IMR-90 (cell line): ENCODE measurements at regions not wholly inside any gene's neighbourhood (a gene's known extent, or its start where the extent isn't known, plus 50 kb on each side); places are given as distances from the start of the nearest gene placed in this dataset.

ENCODE experiments used
- BHLHE40 ChIP-seq: fragments of 150-350 bp; IDR thresholded peaks from 2 replicates; pipeline ENCODE4 v1.6.1; 2016; ENCODE audit warnings: mild to moderate bottlenecking, low read depth, low read length
- CEBPB ChIP-seq: IDR thresholded peaks from 2 replicates; pipeline ENCODE4 v1.6.1; 2012; ENCODE audit warnings: low read depth, low read length, improper control_type of control experiment
- NFE2L2 ChIP-seq: fragments of 150-350 bp; IDR thresholded peaks from 2 replicates; pipeline ENCODE4 v1.6.1; 2016; ENCODE audit warnings: low read depth, mild to moderate bottlenecking, low read length
- POLR2A ChIP-seq: IDR thresholded peaks from 2 replicates; pipeline ENCODE4 v1.6.1; 2012; ENCODE audit warnings: mild to moderate bottlenecking, low read depth, low read length
- SMC3 ChIP-seq: fragments of 150-350 bp; IDR thresholded peaks from 2 replicates; pipeline ENCODE4 v1.6.1; 2016; ENCODE audit warnings: low read depth, mild to moderate bottlenecking, antibody characterized with exemption, low read length, moderate library complexity
- TF ChIP-seq, protein P1 (sequence below): fragments of 150-350 bp; IDR thresholded peaks from 2 replicates; pipeline ENCODE4 v1.6.1; 2017; ENCODE audit warnings: mild to moderate bottlenecking, antibody characterized with exemption, low read length, low read depth
- TF ChIP-seq, protein P2 (sequence below): conservative IDR thresholded peaks from 2 replicates; pipeline ENCODE4 v1.5.1; 2012; ENCODE audit warnings: mild to moderate bottlenecking, low read depth, low read length, improper control_type of control experiment

- TF ChIP-seq, protein P1, sequence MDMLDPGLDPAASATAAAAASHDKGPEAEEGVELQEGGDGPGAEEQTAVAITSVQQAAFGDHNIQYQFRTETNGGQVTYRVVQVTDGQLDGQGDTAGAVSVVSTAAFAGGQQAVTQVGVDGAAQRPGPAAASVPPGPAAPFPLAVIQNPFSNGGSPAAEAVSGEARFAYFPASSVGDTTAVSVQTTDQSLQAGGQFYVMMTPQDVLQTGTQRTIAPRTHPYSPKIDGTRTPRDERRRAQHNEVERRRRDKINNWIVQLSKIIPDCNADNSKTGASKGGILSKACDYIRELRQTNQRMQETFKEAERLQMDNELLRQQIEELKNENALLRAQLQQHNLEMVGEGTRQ = no peak
- no peak for TF ChIP-seq POLR2A
- TF ChIP-seq, protein P2, sequence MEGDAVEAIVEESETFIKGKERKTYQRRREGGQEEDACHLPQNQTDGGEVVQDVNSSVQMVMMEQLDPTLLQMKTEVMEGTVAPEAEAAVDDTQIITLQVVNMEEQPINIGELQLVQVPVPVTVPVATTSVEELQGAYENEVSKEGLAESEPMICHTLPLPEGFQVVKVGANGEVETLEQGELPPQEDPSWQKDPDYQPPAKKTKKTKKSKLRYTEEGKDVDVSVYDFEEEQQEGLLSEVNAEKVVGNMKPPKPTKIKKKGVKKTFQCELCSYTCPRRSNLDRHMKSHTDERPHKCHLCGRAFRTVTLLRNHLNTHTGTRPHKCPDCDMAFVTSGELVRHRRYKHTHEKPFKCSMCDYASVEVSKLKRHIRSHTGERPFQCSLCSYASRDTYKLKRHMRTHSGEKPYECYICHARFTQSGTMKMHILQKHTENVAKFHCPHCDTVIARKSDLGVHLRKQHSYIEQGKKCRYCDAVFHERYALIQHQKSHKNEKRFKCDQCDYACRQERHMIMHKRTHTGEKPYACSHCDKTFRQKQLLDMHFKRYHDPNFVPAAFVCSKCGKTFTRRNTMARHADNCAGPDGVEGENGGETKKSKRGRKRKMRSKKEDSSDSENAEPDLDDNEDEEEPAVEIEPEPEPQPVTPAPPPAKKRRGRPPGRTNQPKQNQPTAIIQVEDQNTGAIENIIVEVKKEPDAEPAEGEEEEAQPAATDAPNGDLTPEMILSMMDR = no peak
- no peak for TF ChIP-seq NFE2L2
- no peak for TF ChIP-seq CEBPB
- no peak for TF ChIP-seq BHLHE40
- no peak for TF ChIP-seq SMC3
Measured at GRCh38 chr4:148539387-148539786, 97.2 kb upstream of the NR3C2 start.
